NCI-H146 treated with DMSO at 0.1 percent for 48 hours (cell line): ENCODE measurements at regions not wholly inside any gene's neighbourhood (a gene's known extent, or its start where the extent isn't known, plus 50 kb on each side); places are given as distances from the start of the nearest gene placed in this dataset.
A peak's percentile ranks its signal among the peaks of the same experiment; 100 is the strongest.

ENCODE experiments used
- DNase-seq: peaks from one replicate; lab custom pipeline; 2025; ENCODE audit not compliant: unreplicated experiment; lab: John Stamatoyannopoulos, UW

DNA sequence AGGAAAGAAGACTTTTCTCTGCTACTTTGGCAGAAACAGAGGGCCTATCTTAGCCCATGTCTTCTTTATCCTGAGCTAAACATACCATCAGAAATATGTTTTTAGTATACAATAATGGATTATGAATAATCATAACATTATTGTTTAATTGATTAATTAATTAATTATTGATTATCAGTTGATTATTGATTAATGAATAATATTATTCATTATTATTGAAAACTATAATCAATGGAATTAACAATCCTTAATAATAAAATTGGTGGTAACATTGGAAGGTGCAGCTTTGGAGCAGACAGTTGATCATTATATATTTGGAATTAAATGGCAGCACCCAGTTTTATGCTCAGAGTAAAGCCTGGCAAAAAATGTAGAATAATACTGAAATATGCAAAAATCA is 655.9 kb upstream of the ARGLU1 start:
- no peak for DNase-seq

- DNase-seq = no peak
Observed at GRCh38 chr13:107222597-107222996, 654.7 kb upstream of the ARGLU1 start.

DNA sequence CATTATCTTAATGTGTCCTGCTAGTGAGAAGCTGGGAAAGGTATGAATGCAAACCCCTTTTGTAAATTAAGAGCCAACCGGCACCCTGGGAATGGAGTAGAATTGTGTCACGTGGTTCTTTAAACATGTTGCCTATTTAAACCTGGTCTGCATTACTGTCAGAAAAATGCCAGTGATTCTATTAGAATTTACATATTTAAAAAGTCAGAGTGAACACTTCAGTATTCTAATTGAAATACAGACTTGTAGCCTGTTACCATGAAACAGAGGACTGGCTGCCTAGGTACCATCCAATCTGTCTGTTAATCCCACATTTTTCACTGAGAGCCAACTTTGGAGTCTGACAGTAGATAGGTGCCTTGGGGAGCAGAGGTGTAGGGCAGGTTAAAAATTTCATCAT is 652.3 kb upstream of the ARGLU1 start:
- no peak for DNase-seq

- no peak for DNase-seq
Observed at GRCh38 chr13:107217251-107217650, 649.3 kb upstream of the ARGLU1 start.

DNA sequence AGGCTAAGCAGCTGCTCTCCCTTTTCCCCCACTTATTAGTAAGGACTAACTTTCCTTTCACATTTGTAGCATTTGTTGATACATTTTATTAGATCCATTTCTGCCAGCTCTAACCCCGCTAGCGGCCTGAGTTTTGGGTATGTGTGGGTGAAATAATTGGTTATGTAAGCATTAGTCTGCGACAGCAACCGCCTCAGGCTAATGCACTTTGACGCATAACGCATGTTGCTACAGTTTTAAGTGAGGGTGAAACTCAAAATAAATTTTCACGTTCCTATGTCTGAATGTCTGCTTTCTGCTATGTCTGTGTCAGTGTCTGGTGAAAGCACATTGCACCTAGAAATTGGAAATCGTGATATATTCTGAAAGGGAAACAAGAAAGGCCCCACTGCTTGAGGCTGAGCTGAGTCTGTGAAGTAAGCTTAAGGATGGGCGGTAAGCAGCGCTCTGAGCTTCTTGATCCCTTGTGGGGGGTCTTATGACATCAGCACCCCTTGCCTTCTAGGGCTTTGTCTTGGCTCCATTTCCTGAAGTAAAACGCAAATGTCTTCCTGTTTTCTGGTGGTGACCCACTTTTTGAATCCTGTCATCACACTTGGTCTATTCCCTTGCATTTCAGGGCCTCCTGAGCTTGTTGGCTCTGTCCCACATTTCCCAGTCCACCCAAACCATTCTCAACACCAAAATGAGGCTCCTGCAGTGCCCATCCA is 648.3 kb upstream of the ARGLU1 start:
- no peak for DNase-seq

DNA sequence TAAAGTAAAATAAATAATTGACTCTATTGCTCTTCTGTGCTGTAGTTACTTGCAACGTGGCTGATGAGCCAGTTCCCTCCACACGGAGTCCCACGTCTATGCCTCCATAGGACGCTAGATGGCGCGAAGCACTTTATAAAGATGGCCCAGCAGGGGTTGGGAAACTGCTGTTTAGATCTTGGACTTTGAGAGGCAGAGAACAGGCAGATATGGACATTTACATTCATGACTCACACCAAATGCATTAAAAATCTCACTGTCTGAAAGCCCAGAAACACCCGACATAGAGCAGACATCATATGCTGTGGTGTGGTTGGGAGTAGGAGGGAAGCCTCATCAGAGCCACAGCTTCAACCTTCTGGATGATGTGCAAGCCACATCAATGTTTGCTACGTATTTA is 643.1 kb upstream of the ARGLU1 start:
- peak; percentile 80 for DNase-seq

DNA sequence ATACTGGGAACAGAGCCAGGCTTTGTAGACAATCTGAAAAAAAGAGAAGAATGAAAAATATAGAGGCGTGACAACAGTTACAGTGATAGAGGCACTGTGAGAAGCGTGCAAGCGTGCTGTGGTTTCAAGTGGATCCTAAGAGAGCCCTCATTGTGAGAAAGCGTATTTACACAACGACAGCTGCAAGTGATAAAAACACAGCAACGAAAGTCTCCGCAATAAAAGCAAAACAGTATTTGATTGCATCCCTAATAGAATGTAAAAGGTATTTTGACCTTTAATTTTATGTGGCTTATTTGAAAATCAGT is 642.7 kb upstream of the ARGLU1 start:
- peak; percentile 60 for DNase-seq

GRCh38 chr13:107209824-107210722 is 642.1 kb upstream of the ARGLU1 start:
- DNase-seq = no peak

GRCh38 chr13:107208889-107209288 is 641.0 kb upstream of the ARGLU1 start:
- DNase-seq = no peak

DNA sequence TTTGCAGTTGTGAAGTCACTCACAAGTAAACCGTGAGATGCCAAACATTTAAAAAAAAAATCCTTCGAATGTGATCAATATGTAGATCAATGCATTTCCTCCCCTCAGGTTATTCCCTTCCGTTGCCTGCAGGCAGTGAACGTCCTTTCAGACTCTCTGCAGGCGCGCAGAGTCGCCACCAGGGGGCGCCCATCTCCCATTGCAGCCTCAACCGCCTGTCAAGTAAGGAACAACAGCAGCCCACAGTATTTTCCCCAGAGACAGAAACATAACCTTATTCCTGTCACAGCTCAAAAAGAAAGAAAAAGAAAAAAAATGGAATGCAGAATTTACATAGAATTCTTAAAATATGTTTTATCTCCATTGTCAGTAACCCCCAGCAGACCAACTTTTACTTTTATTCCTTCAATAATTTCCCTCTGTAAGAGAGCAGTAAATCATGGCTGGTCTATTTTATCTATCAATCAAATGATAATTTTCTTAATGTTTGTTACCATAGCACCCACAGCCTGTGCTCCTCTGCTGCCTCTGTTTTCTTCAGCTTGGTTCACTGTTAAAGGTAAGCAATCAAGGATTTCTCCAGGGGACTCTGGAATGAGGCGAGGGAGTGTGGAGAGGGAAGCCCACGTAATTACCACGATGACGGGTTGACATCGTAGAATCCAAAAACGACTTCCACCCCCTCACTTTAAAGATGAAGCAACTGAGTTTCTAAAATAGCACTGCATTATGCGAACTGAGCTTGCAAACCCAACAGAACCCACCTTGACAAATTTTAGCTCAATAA is 637.6 kb upstream of the ARGLU1 start:
- DNase-seq = peak; percentile 28

DNA sequence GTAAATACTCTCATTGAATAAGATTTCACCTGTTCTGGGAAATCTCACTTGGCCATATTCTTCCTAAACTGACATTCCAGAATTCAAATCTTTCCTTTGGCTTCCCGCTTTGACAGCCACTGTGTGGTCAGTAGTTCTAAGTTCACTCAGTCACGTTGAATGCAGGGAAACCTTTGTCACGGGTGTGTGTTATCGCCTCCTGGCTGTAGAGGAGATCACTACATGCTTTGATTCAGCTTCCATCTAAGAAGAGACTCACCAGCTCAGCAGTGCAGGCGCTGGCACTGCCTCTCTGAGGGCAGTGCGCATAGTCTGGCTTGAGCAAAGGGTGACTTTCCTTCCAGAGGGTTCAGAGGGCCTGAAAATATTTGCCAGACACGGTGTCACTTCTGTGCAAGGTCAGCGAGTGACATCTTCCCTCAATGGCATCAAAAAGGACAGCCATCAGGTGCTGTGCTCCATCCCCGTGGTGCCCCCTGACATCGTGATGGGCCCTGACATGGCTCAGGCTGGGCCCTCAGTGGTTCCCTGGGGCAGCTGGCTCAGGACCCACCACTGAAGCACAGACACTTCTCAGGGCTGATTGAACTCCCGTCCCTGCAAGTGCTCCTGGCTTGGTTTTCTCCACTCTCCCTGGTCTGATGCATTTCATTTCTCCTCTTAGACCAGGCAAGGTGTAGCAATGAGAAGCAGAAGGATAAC is 635.4 kb upstream of the ARGLU1 start:
- DNase-seq = no peak

- no peak for DNase-seq
Observed at GRCh38 chr13:107202371-107203023, 634.6 kb upstream of the ARGLU1 start.

DNA sequence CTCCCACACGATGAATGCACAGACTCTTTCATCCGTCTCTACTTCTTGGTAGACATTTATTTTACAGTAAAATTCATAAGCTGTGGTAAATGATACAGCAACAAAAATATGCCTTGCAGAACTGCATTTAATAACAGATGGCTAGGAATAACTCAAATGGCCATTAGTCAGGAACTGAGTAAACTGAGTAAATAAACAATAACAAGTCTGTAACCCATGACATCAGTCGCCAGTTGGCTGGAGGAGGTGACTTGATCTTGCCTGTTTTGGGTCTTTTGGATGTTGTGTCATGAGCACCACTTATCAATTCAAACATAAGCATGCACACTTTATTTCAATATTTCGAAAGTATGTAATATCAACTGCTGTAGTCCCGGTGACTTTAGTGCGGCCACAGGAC is 632.6 kb upstream of the ARGLU1 start:
- no peak for DNase-seq

DNA sequence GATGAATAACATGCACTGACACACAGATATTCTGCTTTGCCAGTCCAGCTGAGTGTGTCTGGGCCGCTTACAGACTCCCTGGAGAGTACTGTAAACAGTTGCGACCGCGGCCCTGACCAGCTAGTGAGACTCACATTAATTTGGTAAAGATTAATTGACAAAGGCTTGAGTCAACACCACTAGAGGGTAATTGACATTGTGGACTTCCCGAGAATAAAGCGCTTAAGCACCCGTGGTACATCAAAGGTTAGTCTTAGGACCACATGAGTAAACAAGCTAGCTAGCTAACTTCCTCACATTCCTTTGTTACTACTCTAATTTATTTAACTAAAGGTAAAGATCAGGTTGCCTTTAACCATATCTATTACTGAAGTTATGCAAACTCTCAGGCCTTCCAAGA is 624.4 kb upstream of the ARGLU1 start:
- peak; percentile 6 for DNase-seq

DNA sequence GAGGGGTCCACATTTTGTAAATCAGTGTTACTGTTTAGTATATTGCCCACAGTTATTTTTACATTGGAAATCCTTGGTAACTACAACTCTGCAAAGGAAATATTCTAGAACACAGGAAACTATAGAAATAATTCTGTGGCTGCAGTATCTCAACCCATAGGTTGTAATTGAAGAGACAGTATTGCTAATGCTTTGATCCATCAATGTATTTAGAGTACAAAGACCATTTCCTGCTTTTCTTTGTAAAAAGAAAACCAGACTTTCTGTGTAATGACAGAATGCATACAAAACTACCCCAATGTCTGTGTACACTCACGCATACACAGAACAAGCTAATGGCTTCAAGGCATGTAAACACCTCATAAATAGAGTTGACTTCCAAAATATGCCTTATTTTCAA is 622.1 kb upstream of the ARGLU1 start:
- no peak for DNase-seq

GRCh38 chr13:107185889-107186288 is 618.0 kb upstream of the ARGLU1 start:
- no peak for DNase-seq

DNA sequence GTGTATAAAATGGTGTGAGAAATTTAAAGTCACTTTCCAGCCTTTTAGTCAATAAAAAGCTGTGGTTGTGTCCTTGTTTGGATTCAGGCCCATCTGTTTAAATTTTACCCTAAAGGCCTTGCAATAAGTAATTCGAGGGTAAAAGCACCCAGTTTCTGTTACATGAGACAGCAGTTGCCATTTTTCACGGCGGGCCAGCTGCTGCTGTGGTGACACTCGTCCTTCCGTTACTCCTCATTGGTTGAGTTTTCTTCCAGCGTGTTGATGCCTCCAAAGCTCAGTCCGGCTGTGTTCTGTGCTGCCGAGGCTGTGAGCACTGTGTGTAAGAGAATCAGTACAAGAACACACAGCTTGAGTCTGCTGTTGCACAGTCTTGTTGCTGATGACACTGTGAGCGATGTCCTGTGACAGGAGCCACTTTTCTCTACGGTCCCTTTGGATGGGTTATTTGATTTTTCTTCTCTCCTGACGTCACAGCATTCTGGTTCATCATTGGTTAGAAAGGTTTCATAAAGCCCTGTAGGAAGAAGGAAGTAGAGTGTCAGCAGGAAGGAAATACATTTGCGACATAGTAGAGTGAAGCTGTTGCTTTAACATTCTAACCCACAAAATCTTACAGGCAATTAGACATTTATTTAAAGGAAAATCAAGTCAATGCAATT is 602.5 kb upstream of the ARGLU1 start:
- no peak for DNase-seq

DNA sequence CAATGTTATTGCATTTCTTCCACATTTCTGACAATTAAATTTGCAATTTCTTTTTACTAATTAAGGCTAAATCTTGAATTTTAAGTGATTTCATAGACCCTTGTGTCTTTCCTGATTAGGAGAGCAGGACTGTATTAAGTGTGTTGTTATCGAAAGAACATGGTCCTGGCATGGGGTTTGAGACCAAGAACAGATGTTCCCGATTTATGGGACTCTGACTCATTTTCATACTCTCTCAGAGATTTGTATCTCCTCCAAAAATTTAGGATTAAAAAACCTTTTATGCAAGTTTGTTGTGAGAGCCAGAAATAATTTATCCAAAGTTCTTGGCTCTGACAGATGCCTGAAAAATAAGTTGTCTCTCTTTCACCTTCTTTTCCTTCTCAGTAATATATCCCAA is 589.3 kb upstream of the ARGLU1 start:
- no peak for DNase-seq

GRCh38 chr13:107144432-107144831 is 576.5 kb upstream of the ARGLU1 start:
- no peak for DNase-seq

GRCh38 chr13:107141767-107142166 is 573.8 kb upstream of the ARGLU1 start:
- DNase-seq = no peak
